ENCODE measurements at regions not wholly inside any gene's neighbourhood (a gene's known extent, or its start where the extent isn't known, plus 50 kb on each side); places are given as distances from the start of the nearest gene placed in this dataset.
"Not testable (repeated sequence)": the region's sequence is repeated elsewhere in the genome, so short reads cannot be mapped to it uniquely, and the experiment has no call there.

- DNase-seq, result peak; percentile 76
Measured at GRCh38 chr7:65251851-65252620, 121.6 kb upstream of the ZNF92 start.

DNA sequence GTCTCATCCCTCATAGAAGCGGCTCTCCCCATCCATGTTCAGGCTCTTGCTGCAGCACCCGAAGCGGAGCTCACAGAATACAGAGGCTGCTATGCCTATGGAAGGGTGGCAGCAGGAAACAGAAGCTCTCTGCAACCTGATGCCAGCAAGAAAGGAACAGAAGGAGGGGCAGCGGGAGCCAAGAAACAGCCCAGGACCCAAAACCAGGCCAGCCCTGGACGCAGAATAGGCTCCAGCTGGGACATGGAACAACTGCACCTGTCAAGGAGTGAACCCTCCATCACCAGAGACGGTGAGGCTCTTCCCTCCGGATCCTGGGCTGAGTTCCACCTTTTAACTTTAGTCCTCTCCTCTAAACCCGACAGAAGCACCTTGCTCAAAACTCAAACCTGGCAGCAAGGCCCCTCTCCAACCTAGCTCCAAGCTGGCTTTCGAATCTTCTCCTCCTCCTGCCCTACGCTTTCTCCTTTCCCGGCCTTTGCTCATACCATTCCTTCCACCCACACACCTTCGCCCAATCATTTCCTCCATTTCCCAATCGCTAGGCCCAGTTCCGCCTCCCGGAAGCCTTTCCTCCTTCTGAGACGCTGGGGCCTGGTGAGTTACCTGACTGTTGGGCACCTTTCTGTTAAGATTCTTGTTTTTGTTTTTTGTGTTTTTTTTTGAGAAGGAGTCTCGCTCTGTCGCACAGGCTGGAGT, 122.8 kb upstream of the ZNF92 start:
- DNase-seq, result no peak

DNA sequence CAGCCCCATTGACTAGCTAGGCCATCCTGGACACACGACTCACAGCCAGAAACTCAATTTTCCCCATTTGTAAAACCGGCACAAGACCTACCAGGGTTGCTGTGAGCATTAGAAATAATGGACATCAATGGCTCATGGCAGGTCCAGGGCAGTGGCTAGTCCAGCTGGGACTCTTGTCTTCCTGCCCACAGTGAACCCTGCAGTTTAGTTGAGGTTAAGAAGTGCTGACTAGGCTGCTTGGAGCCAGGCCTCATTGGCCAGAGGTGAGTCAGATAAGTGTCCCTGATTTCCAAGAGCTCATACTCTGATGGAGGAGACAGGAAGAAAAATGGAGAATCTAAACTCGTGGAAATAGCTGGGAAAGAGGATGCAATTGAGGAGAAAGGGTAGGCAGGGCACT, 123.4 kb upstream of the ZNF92 start:
- DNase-seq, result no peak

- DNase-seq, result no peak
Measured at GRCh38 chr7:65247491-65247890, 126.2 kb upstream of the ZNF92 start.

- DNase-seq, result peak; percentile 77
Measured at GRCh38 chr7:65239707-65240352, 133.8 kb upstream of the ZNF92 start.

GRCh38 chr7:65239324-65239706, 134.3 kb upstream of the ZNF92 start:
- DNase-seq, result no peak

- DNase-seq, result no peak
Measured at GRCh38 chr7:65238785-65239184, 134.9 kb upstream of the ZNF92 start.

- no peak for DNase-seq
Measured at GRCh38 chr7:65235586-65235985, 138.1 kb upstream of the ZNF92 start.

- DNase-seq, result no peak
Measured at GRCh38 chr7:65233409-65234034, 140.1 kb upstream of the ZNF92 start.

DNA sequence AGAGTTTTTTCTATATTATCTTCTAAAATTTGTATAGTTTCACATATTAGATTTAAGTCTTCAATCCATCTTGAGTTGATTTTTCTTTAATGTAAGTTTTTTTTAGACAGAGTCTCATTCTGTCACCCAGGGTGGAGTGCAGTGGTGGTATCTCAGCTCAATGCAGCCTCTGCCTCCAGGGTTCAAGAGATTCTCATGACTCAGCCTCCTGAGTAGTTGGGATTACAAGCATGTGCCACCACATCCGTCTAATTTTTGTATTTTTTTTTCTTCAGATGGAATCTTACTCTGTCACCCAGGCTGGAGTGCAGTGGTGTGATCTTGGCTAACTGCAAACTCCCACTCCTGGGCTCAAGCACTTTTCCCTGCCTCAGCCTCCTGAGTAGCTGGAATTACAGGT, 143.4 kb upstream of the ZNF92 start:
- DNase-seq, result no peak

DNA sequence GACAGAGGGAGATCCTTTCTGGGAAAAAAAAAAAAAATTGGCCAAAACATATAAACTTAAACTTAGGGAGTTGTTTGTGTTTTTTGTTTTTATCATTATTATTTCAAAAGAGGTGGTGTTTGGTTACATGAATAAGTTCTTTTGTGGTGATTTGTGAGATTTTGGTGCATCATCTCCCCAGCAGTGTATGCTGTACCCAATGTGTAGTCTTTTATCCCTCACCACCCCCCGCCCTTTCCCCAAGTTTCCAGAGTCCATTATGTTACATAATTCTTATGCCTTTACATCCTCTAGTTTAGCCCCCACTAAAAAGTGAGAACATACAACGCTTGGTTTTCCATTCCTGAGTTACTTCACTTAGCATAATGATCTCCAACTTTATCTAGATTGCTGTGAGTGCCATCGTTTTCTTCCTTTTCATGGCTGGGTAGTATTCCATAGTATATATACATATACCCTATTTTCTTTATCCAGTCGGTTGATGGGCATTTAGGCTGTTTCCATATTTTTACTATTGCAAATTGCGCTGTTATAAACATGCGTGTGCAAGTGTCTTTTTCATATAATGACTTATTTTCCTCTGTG, 148.1 kb upstream of the ZNF92 start:
- DNase-seq, result no peak

DNA sequence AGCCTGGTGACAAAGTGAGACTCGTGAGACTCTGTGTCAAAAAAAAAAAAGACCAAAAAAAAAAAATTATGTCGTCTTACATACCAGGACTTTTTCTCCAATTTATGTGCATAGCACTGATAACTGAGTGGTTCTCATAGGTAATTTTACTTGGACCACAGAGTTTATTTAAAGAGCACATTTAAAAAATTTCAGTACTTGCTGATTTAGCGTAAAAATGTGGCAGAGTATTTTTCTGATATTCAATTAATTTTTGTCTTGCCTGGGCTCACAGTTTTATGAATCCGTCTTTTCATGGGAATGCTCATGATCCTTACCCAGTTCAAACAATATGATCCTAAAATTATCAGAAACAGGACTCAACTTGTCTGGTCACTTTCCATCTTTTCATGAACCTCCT, 151.0 kb upstream of the ZNF92 start:
- no peak for DNase-seq

- DNase-seq, result no peak
Measured at GRCh38 chr7:65221683-65222082, 152.0 kb upstream of the ZNF92 start.

DNA sequence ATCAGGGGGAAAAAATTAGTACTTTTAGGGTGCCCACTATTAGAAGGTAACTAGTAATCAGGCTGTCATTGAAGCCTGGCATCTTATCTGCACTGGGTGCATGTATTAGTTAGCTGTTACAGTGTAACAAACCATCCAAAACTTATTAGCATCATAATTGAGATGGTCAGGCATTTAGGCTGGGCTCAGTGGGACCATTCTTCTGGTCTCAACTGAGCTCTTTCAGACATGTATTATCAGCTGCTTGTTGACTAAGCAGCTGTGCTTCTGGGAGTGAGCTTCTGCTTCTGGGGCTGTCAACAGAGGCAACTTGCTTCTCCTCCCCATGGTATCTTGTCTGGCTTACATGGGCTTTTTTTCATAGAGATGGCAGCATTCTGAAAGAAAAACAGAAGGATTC, 154.0 kb upstream of the ZNF92 start:
- DNase-seq, result no peak

GRCh38 chr7:65216469-65216868, 157.2 kb upstream of the ZNF92 start:
- DNase-seq, result peak; percentile 64

- not testable (repeated sequence) for DNase-seq
Measured at GRCh38 chr7:65213260-65213659, 160.4 kb upstream of the ZNF92 start.

DNA sequence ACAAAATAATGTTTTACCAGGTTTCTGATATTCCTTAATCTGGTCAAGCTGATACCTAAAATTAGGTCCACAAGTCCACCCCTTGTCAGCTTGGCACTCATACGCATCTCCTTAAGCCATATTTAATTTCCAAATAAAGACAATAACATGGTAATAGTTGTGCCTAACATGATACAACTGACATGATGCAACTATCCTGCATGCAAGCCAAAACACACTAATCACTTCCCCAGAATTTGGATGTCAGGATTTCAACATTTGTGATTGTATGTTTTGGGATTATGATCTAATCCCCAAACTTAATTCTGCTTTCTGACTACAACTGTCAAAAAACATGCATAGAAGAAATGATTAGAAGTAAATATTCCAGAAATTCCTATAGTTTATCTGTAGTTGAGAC, 174.4 kb upstream of the ZNF92 start:
- not testable (repeated sequence) for DNase-seq

- DNase-seq, result not testable (repeated sequence)
Measured at GRCh38 chr7:65193334-65194058, 180.2 kb upstream of the ZNF92 start.

- not testable (repeated sequence) for DNase-seq
Measured at GRCh38 chr7:65177041-65177440, 170.6 kb upstream of the ERV3-1 start.

DNA sequence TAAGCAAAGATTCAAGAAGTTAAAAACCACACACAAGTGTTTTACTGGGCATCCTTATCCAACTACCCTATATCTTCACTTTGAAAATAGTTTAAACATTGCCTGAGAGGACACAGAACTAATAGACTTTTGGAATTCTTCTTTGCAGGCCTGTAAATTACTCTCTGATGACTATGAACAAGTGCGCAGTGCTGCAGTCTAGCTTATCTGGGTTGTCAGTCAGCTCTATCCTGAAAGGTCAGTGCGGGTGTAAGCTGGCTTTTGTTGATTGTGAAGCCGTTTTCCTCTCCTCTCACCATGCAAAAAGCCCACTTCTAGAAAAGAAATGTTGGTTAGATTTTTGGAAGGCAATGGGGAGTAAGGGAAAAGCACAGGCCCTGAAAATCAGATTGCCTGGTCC, 143.6 kb upstream of the ERV3-1 start:
- not testable (repeated sequence) for DNase-seq

DNA sequence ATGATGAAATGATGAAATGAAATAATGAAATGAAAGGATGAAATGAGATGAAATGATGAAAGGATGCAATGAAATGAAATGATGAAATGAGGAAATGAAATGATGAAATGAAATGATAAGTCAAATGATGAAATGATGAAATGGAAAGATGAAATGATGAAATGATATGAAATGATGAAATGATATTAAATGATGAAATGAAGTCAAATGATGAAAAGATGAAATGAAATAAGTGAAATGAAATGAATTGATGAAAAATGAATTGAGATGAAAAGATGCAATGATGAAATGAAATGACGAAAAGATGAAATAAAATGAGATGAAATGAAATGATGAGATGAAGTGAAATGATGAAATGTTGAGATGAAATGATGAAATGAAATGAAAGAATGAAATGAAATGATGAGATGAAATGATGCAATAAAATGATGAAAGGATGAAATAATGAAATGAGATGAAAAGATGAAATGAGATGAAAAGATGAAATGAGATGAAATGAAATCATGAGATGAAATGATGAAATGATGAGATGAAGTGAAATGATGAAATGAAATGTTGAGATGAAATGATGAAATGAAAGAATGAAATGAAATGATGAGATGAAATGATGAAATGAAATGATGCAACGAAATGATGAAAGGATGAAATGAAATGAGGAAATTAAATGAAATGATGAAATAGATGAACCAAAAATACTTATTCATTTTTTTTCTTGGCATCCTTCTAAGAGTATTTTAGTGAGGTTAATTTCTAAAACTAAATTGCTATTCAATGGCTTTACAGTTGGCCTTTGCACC, 139.8 kb upstream of the ERV3-1 start:
- not testable (repeated sequence) for DNase-seq

DNA sequence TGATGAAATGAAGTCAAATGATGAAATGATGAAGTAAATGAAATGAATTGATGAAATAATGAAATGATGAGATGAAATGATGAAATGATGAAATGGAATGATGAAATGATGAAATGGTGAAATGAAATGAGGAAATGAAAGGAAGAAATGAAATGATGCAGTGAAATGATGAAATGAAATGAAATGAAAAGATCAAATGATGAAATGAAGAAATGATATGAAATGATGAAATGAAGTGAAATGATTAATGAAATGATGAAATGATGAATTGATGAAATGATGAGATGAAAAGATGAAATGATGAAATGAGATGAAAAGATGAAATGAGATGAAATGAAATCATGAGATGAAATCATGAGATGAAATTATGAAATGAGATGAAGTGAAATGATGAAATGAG, 139.2 kb upstream of the ERV3-1 start:
- not testable (repeated sequence) for DNase-seq
